CD4-positive, alpha-beta T cell (primary cell): ENCODE measurements at regions not wholly inside any gene's neighbourhood (a gene's known extent, or its start where the extent isn't known, plus 50 kb on each side); places are given as distances from the start of the nearest gene placed in this dataset.
"Not testable (repeated sequence)": the region's sequence is repeated elsewhere in the genome, so short reads cannot be mapped to it uniquely, and the experiment has no call there.

Source experiments
- ATAC-seq: fragments of 200-7000 bp; cut with Tn5 transposase; one replicate; pipeline ENCODE4 v1.10.0; 2022; ENCODE audit warnings: mild to moderate bottlenecking; ENCODE audit not compliant: poor library complexity
- CTCF ChIA-PET: fragments of 350-600 bp; sonication (Branson Sonifier 250); formaldehyde crosslinking; loops from one replicate; lab custom pipeline; 2021; ENCODE audit warnings: antibody characterized with exemption, inconsistent platforms; lab: Charles Lee
- POLR2A ChIA-PET: fragments of 350-600 bp; sonication (Branson Sonifier 250); formaldehyde crosslinking; loops from one replicate; lab custom pipeline; 2021; ENCODE audit warnings: antibody characterized with exemption, inconsistent platforms; lab: Charles Lee
- DNase-seq, 14 experiments: peaks; one replicate each; pipeline ENCODE4 v3.0.0-alpha.2; 2013 to 2020; ENCODE audit warnings: mixed read lengths in 2 of 14
- H3K27ac ChIP-seq, 2 donors: one replicate each; pipeline versions ENCODE4 v1.5.1 to v1.7.0; 2013; ENCODE audit warnings: low read length in 2 of 2, low read depth in 1 of 2, mild to moderate bottlenecking in 1 of 2
- H3K27me3 ChIP-seq, 2 experiments: 1 replicate in 1 of 2; 2 replicates in 1 of 2; pipeline versions ENCODE4 v1.6.1 to v1.7.0; 2013; ENCODE audit warnings: low read length in 2 of 2, control low read depth in 1 of 2, mild to moderate bottlenecking in 1 of 2, moderate library complexity in 1 of 2; ENCODE audit not compliant: insufficient read depth in 2 of 2, control insufficient read depth in 1 of 2
- H3K36me3 ChIP-seq: one replicate; pipeline ENCODE4 v1.6.1; 2013; ENCODE audit warnings: low read length, control low read depth; ENCODE audit not compliant: insufficient read depth
- H3K4me1 ChIP-seq: one replicate; pipeline ENCODE4 v1.6.1; 2013; ENCODE audit warnings: low read length, control low read depth; ENCODE audit not compliant: insufficient read depth
- H3K4me3 ChIP-seq: one replicate; pipeline ENCODE4 v1.5.1; 2013; ENCODE audit warnings: mild to moderate bottlenecking, low read length, moderate library complexity
- H3K9me3 ChIP-seq, 2 experiments: 1 replicate in 1 of 2; 2 replicates in 1 of 2; pipeline versions ENCODE4 v1.6.1 to v1.7.0; 2013; ENCODE audit warnings: low read length in 2 of 2, mild to moderate bottlenecking in 2 of 2, control low read depth in 1 of 2, moderate library complexity in 1 of 2; ENCODE audit not compliant: control insufficient read depth in 1 of 2, insufficient read depth in 1 of 2
- H3K27ac Mint-ChIP-seq: one replicate; pipeline ENCODE4 v1.8.0; 2020; ENCODE audit warnings: mixed read lengths
- H3K27me3 Mint-ChIP-seq: one replicate; pipeline ENCODE4 v1.8.0; 2021; ENCODE audit warnings: mixed read lengths
- H3K36me3 Mint-ChIP-seq: one replicate; pipeline ENCODE4 v1.8.0; 2021; ENCODE audit warnings: low read depth, mixed read lengths
- H3K4me1 Mint-ChIP-seq: one replicate; pipeline ENCODE4 v1.8.0; 2021; ENCODE audit warnings: low read depth, mixed read lengths
- H3K4me3 Mint-ChIP-seq: one replicate; pipeline ENCODE4 v1.8.0; 2020; ENCODE audit warnings: mild to moderate bottlenecking, mixed read lengths
- H3K9me3 Mint-ChIP-seq: one replicate; pipeline ENCODE4 v1.8.0; 2020; ENCODE audit warnings: mixed read lengths
- intact Hi-C, 2 experiments: fragments of 100-400 bp; cut with DNase I in 1 of 2; cut with micrococcal nuclease in 1 of 2; formaldehyde crosslinking; loops; one replicate each; pipeline versions ENCODE4 v1.15.1 to v1.9.0; 2023 to 2025; cut with DNase I, micrococcal nuclease
- TF ChIP-seq, protein P1 (sequence below): fragments of 200-600 bp; IDR thresholded peaks from one replicate; pipeline ENCODE4 v1.8.0; 2022; ENCODE audit warnings: antibody characterized with exemption, mild to moderate bottlenecking

- H3K4me1 Mint-ChIP-seq, result no peaks in the 10 kb centered on the region
- H3K36me3 ChIP-seq, result no peaks in the 10 kb centered on the region
- TF ChIP-seq, protein P1, sequence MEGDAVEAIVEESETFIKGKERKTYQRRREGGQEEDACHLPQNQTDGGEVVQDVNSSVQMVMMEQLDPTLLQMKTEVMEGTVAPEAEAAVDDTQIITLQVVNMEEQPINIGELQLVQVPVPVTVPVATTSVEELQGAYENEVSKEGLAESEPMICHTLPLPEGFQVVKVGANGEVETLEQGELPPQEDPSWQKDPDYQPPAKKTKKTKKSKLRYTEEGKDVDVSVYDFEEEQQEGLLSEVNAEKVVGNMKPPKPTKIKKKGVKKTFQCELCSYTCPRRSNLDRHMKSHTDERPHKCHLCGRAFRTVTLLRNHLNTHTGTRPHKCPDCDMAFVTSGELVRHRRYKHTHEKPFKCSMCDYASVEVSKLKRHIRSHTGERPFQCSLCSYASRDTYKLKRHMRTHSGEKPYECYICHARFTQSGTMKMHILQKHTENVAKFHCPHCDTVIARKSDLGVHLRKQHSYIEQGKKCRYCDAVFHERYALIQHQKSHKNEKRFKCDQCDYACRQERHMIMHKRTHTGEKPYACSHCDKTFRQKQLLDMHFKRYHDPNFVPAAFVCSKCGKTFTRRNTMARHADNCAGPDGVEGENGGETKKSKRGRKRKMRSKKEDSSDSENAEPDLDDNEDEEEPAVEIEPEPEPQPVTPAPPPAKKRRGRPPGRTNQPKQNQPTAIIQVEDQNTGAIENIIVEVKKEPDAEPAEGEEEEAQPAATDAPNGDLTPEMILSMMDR, result no peak
- ChIA-PET CTCF (no interaction called here), POLR2A (interaction anchor here (0.7 kb wide), 1 partner anchor 26 kb away, joined by 3 read pairs; no protein-coding TSS in a partner anchor)
- peaks cover 5 to 16% of the 10 kb centered on the region in 2 experiments for H3K9me3 ChIP-seq
- no peak overlapping the region for H3K4me3 Mint-ChIP-seq
- no peak for DNase-seq
- intact Hi-C loops, result no loop called here
- no peak overlapping the region for H3K4me3 ChIP-seq
- no peak for ATAC-seq
- H3K27me3 ChIP-seq, result no peaks in the 10 kb centered on the region
- no peak overlapping the region for H3K27ac ChIP-seq
- no peaks in the 10 kb centered on the region for H3K9me3 Mint-ChIP-seq
- peaks cover 8% of the 10 kb centered on the region for H3K36me3 Mint-ChIP-seq
- no peak overlapping the region for H3K27ac Mint-ChIP-seq
- H3K4me1 ChIP-seq, result no peaks in the 10 kb centered on the region
- H3K27me3 Mint-ChIP-seq, result no peaks in the 10 kb centered on the region
Measured at GRCh38 chr19:20470345-20471135, 95.0 kb downstream of the ZNF737 start.

GRCh38 chr19:20466638-20466990 lies 99.0 kb downstream of the ZNF737 start:
- H3K27ac ChIP-seq, H3K4me3 Mint-ChIP-seq, H3K27me3 ChIP-seq, CTCF ChIA-PET, H3K4me1 ChIP-seq, H3K9me3 Mint-ChIP-seq, H3K27ac Mint-ChIP-seq, H3K4me1 Mint-ChIP-seq, H3K36me3 Mint-ChIP-seq, ATAC-seq, intact Hi-C loops, H3K36me3 ChIP-seq, H3K4me3 ChIP-seq, POLR2A ChIA-PET, DNase-seq, H3K9me3 ChIP-seq, H3K27me3 Mint-ChIP-seq: not testable (repeated sequence)

DNA sequence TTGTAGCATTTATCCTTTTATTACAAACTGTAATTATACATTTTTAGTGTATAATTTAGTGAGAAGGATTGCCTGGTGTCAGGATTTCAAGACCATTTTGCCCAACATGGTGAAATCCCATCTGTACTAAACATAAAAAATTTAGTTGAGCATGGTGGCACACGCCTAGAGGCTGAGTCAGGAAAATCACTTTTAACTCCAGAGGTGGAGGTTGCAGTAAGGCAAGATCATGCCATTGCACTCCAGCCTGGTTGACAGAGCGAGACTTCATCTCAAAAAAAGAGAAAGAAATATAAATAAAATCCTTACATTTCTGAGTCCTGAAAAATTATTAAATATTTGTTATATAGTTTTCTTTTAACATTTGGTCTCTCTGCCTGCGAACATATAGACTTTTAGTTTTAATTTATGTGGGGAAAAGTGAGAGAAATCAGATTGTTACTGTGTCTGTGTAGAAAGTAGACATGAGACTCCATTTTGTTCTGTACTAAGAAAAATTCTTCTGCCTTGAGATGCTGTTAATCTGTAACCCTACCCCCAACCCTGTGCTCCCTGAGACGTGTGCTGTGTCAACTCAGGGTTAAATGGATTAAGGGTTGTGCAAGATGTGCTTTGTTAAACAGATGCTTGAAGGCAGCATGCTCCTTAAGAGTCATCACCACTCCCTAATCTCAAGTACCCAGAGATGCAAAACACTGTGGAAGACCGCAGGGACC lies 99.5 kb downstream of the ZNF737 start:
- DNase-seq, H3K4me3 Mint-ChIP-seq, ATAC-seq, H3K9me3 ChIP-seq, H3K27me3 ChIP-seq, H3K4me1 Mint-ChIP-seq, H3K27me3 Mint-ChIP-seq, H3K36me3 Mint-ChIP-seq, H3K36me3 ChIP-seq, H3K4me3 ChIP-seq, H3K27ac ChIP-seq, intact Hi-C loops, H3K27ac Mint-ChIP-seq, CTCF ChIA-PET, POLR2A ChIA-PET, H3K9me3 Mint-ChIP-seq, H3K4me1 ChIP-seq: not testable (repeated sequence)

DNA sequence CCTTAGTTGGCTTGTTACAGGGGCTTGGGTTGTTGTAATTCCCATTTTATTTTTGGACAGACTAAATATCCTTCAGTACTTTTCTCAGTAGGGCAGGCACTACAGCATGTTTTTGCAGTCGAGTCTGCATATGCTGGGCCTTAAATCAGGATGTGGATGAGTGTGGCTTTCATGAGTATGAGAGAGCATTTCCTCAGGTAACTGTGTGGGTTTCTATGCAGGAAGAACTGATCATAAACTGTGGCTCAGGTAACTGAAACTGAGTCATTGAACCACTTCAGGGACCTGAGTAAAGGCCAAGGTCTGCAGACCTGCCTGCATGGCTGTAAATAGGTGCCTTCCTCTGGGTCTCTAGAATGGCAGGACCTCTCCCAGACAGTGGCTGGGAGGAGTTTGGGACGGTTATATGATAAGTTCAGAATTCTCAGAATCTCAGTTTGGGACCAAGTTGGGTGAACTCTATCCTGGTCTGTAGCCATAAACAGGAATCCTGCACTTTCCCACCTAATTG lies 112.1 kb downstream of the ZNF737 start:
- peaks cover 7% of the 10 kb centered on the region for H3K4me1 ChIP-seq
- no peaks in the 10 kb centered on the region for H3K36me3 ChIP-seq
- DNase-seq, result peak in 3 of 14 experiments; percentile 6 to 52 (median 13)
- no peak for ATAC-seq
- Mint-ChIP-seq H3K9me3 (no peaks in the 10 kb centered on the region), H3K36me3 (no peaks in the 10 kb centered on the region), H3K4me3 (no peak overlapping the region), H3K4me1 (peaks cover 9% of the 10 kb centered on the region), H3K27ac (no peak overlapping the region), H3K27me3 (no peaks in the 10 kb centered on the region)
- TF ChIP-seq, protein P1, result no peak
- intact Hi-C loops, result no loop called here
- ChIA-PET POLR2A (no interaction called here), CTCF (no interaction called here)
- peak overlapping the region in 1 of 2 donors; percentile 58 for H3K27ac ChIP-seq
- no peak overlapping the region for H3K4me3 ChIP-seq
- H3K27me3 ChIP-seq, result no peaks in the 10 kb centered on the region
- no peaks in the 10 kb centered on the region for H3K9me3 ChIP-seq
